Osteocyte (in vitro differentiated cells): ENCODE measurements at regions not wholly inside any gene's neighbourhood (a gene's known extent, or its start where the extent isn't known, plus 50 kb on each side); places are given as distances from the start of the nearest gene placed in this dataset.

Source experiments
- DNase-seq: peaks from one replicate; pipeline ENCODE4 v3.0.0; 2021; ENCODE audit warnings: mixed read lengths; ENCODE audit not compliant: unreplicated experiment; ENCODE audit errors: extremely low spot score
- H3K27ac Mint-ChIP-seq: one replicate; pipeline ENCODE4 v1.8.0; 2021; ENCODE audit warnings: mild to moderate bottlenecking, mixed read lengths; ENCODE audit not compliant: unreplicated experiment
- H3K27me3 Mint-ChIP-seq: one replicate; pipeline ENCODE4 v1.8.0; 2021; ENCODE audit warnings: mixed read lengths; ENCODE audit not compliant: unreplicated experiment
- H3K36me3 Mint-ChIP-seq: one replicate; pipeline ENCODE4 v1.8.0; 2021; ENCODE audit warnings: mixed read lengths; ENCODE audit not compliant: unreplicated experiment
- H3K4me1 Mint-ChIP-seq: one replicate; pipeline ENCODE4 v1.8.0; 2021; ENCODE audit warnings: mixed read lengths; ENCODE audit not compliant: unreplicated experiment
- H3K4me3 Mint-ChIP-seq: one replicate; pipeline ENCODE4 v1.8.0; 2021; ENCODE audit warnings: mild to moderate bottlenecking, moderate library complexity, mixed read lengths; ENCODE audit not compliant: unreplicated experiment
- H3K9me3 Mint-ChIP-seq: one replicate; pipeline ENCODE4 v1.8.0; 2021; ENCODE audit warnings: mixed read lengths; ENCODE audit not compliant: unreplicated experiment
- CTCF ChIP-seq: fragments of 200-600 bp; sonication (generic); IDR thresholded peaks from 2 replicates; pipeline ENCODE4 v1.5.0; 2021; ENCODE audit warnings: antibody characterized with exemption, mild to moderate bottlenecking, moderate library complexity

GRCh38 chr1:4306559-4307467 is 347.6 kb upstream of the AJAP1 start:
- no peak for DNase-seq
- peaks cover 16% of the 10 kb centered on the region for H3K9me3 Mint-ChIP-seq

DNA sequence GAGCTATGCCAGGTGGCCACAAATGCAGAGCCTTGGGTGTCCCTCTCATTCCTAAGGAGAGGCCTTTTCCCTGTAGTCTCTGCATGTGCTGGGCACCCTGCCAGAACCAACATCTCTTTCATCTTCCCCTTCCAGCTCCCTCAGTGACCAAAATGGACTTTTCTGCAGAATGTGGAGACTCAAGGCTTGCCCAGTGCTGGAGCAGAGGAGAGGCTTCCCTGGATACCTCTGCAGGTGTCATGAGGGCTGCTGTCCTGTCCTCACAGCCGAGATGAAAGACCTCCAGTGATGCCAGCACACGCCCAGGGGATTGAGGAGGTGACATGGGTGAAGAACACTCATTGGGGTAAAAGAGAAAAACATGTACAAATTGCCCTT is 347.0 kb upstream of the AJAP1 start:
- Mint-ChIP-seq H3K27ac (no peak overlapping the region), H3K9me3 (peaks cover 20% of the 10 kb centered on the region), H3K36me3 (no peaks in the 10 kb centered on the region)

More at GRCh38 chr1:4306559-4307467, 347.6 kb upstream of the AJAP1 start:
- Mint-ChIP-seq H3K4me3 (no peak overlapping the region), H3K27ac (no peak overlapping the region), H3K4me1 (no peaks in the 10 kb centered on the region), H3K27me3 (no peaks in the 10 kb centered on the region), H3K36me3 (no peaks in the 10 kb centered on the region)
- no peak for TF ChIP-seq CTCF

DNA sequence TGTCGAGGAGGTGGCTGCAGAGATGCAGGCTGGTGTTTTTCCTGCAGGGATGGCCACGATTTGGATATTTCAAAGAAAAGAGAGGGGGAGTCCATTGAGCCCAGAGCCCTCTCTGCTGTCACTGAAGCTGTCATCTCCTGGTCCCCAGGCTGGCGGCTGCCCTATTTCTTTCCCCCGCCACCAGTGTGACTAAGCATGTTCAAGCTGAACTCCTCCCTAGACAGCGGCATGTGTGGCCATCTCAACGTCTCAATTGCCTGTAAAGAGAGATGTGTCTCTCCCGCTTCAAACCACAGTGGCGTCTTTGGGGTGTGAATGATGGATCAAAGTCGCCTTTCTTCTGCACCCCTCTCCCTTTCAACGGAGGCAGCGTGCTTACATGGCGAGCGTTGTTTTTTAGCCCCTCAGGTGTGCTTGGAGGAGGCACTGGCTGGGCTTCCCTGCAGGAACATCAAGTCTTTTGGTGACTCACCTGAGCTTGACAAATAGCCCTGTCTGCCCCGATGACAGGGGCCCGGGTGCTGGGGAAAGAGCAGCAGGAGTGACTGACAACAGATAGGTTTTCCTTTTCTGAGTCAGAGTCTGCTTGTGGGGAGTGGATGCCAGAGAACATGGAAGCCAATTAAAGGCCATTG is 346.4 kb upstream of the AJAP1 start:
- Mint-ChIP-seq H3K27me3 (no peaks in the 10 kb centered on the region), H3K4me3 (no peak overlapping the region), H3K27ac (no peak overlapping the region), H3K4me1 (no peaks in the 10 kb centered on the region), H3K9me3 (peaks cover 22% of the 10 kb centered on the region), H3K36me3 (no peaks in the 10 kb centered on the region)
- no peak for DNase-seq
- TF ChIP-seq CTCF, result no peak

More for the DNA sequence above, 347.0 kb upstream of the AJAP1 start:
- Mint-ChIP-seq H3K4me3 (no peak overlapping the region), H3K4me1 (no peaks in the 10 kb centered on the region), H3K27me3 (no peaks in the 10 kb centered on the region)
- no peak for DNase-seq
- no peak for TF ChIP-seq CTCF

DNA sequence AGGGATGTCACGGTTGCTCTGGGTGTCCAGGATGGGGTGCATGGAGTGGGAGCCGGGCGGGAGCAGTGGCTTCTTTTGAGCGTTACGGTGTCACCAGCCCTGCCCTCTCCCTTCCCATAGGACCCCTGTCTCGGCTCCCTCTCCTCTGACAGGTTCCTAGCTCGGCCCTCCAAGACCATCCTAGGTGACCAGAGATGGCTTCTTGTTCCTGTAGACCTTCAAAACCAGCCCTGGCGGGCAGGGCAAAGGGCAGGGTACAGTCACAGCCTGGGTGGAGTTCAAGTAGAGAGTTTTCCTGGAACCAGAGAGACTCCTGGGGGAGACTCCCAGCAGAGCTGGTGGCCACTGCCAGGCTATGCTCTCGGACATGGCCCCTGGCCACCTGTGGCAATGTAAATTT is 345.6 kb upstream of the AJAP1 start:
- peaks cover 30% of the 10 kb centered on the region for H3K9me3 Mint-ChIP-seq
- DNase-seq, result no peak
- no peak overlapping the region for H3K27ac Mint-ChIP-seq
- no peaks in the 10 kb centered on the region for H3K4me1 Mint-ChIP-seq
- H3K4me3 Mint-ChIP-seq, result no peak overlapping the region
- TF ChIP-seq CTCF, result no peak
- H3K36me3 Mint-ChIP-seq, result no peaks in the 10 kb centered on the region
- no peaks in the 10 kb centered on the region for H3K27me3 Mint-ChIP-seq

- Mint-ChIP-seq H3K4me1 (no peaks in the 10 kb centered on the region), H3K27ac (no peak overlapping the region), H3K9me3 (peaks cover 34% of the 10 kb centered on the region), H3K36me3 (no peaks in the 10 kb centered on the region), H3K27me3 (no peaks in the 10 kb centered on the region), H3K4me3 (no peak overlapping the region)
- DNase-seq, result no peak
- no peak for TF ChIP-seq CTCF
Measured at GRCh38 chr1:4309676-4310320, 344.6 kb upstream of the AJAP1 start.
